DND-41 (cell line): ENCODE measurements at regions not wholly inside any gene's neighbourhood (a gene's known extent, or its start where the extent isn't known, plus 50 kb on each side); places are given as distances from the start of the nearest gene placed in this dataset.
A peak's percentile ranks its signal among the peaks of the same experiment; 100 is the strongest.

Experiments used
- ATAC-seq: fragments of 200-7000 bp; cut with Tn5 transposase; 3 replicates; pipeline ENCODE4 v1.9.1; 2021; ENCODE audit warnings: low read depth; ENCODE audit not compliant: insufficient read depth
- DNase-seq: peaks from one replicate; pipeline ENCODE4 v3.0.0-alpha.2; 2020
- H2AFZ ChIP-seq: 2 replicates; pipeline ENCODE4 v1.6.0; 2012; ENCODE audit warnings: low read depth, low read length
- H3K27ac ChIP-seq: 2 replicates; pipeline ENCODE4 v1.5.1; 2012; ENCODE audit warnings: low read length, inconsistent platforms
- H3K27me3 ChIP-seq: fragments of 200-600 bp; sonication (generic); 2 replicates; pipeline ENCODE4 v1.6.0; 2012; ENCODE audit warnings: low read length, mild to moderate bottlenecking, inconsistent platforms; ENCODE audit not compliant: insufficient read depth, poor library complexity
- H3K36me3 ChIP-seq: 2 replicates; pipeline ENCODE4 v1.5.1; 2012; ENCODE audit warnings: low read length, inconsistent platforms; ENCODE audit not compliant: insufficient read depth
- H3K4me1 ChIP-seq: 2 replicates; pipeline ENCODE4 v1.5.1; 2012; ENCODE audit warnings: mild to moderate bottlenecking, low read length; ENCODE audit not compliant: insufficient read depth
- H3K4me2 ChIP-seq: 2 replicates; pipeline ENCODE4 v1.6.0; 2012; ENCODE audit warnings: mild to moderate bottlenecking, moderate library complexity, low read length, inconsistent platforms; ENCODE audit not compliant: insufficient read depth
- H3K4me3 ChIP-seq, 2 experiments: fragments of 200-600 bp in 1 of 2; shearing (Covaris generic) in 1 of 2; 2 replicates each; pipeline ENCODE4 v1.5.1; 2012 to 2016; ENCODE audit warnings: inconsistent platforms in 2 of 2, low read length in 2 of 2, mild to moderate bottlenecking in 2 of 2, low read depth in 1 of 2, moderate library complexity in 1 of 2
- H3K79me2 ChIP-seq: 2 replicates; pipeline ENCODE4 v1.6.0; 2012; ENCODE audit warnings: low read length, inconsistent platforms; ENCODE audit not compliant: insufficient read depth
- H3K9ac ChIP-seq: 2 replicates; pipeline ENCODE4 v1.6.0; 2012; ENCODE audit warnings: low read depth, mild to moderate bottlenecking, inconsistent platforms, low read length, moderate library complexity
- H3K9me3 ChIP-seq: 2 replicates; pipeline ENCODE4 v1.5.1; 2012; ENCODE audit warnings: low read length, moderate library complexity, mild to moderate bottlenecking, inconsistent platforms; ENCODE audit not compliant: insufficient read depth, severe bottlenecking
- H4K20me1 ChIP-seq: 2 replicates; pipeline ENCODE4 v1.6.0; 2012; ENCODE audit warnings: low read length; ENCODE audit not compliant: insufficient read depth
- EZH2 ChIP-seq: IDR thresholded peaks from 3 replicates; pipeline ENCODE4 v1.6.1; 2012; ENCODE audit warnings: borderline replicate concordance, low read depth, mild to moderate bottlenecking, moderate library complexity, low read length, inconsistent platforms; ENCODE audit not compliant: severe bottlenecking
- TF ChIP-seq, protein P1 (sequence below): IDR thresholded peaks from 2 replicates; pipeline ENCODE4 v1.5.1; 2012; ENCODE audit warnings: borderline replicate concordance, low read length, moderate library complexity, mild to moderate bottlenecking; ENCODE audit not compliant: poor library complexity, severe bottlenecking; ENCODE audit errors: extremely low read depth

DNA sequence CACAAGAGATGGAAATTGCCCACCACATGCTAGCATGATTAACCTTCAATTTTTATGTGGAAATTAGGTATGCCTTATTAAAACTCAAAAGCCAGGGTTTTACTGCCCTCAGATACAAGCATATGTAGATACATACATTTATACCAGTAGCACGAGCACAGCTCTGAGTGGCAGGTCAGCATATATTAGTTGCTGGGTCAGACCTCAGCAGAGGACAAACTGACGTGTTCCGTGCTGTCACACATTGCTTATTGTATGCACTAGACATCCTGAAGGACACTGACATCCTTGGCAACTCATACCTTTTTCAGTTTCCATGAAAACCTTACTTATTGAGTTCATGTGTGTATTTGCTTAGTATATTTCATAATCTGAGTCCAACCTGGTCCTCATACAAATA lies 307.7 kb downstream of the TLE1 start:
- H3K9me3 ChIP-seq = no peaks in the 10 kb centered on the region
- no peak overlapping the region for H3K4me3 ChIP-seq
- no peaks in the 10 kb centered on the region for H3K79me2 ChIP-seq
- H3K4me2 ChIP-seq = no peak overlapping the region
- H3K27me3 ChIP-seq = no peaks in the 10 kb centered on the region
- no peak overlapping the region for H3K27ac ChIP-seq
- H4K20me1 ChIP-seq = no peaks in the 10 kb centered on the region
- no peak overlapping the region for H3K9ac ChIP-seq
- ATAC-seq (no peak), DNase-seq (no peak)
- no peak overlapping the region for H2AFZ ChIP-seq
- no peaks in the 10 kb centered on the region for H3K36me3 ChIP-seq
- 0 out of 2 replicates have a peak, but pooled peaks cover 2% of the 10 kb centered on the region for H3K4me1 ChIP-seq
- no peak for TF ChIP-seq EZH2
- TF ChIP-seq, protein P1, sequence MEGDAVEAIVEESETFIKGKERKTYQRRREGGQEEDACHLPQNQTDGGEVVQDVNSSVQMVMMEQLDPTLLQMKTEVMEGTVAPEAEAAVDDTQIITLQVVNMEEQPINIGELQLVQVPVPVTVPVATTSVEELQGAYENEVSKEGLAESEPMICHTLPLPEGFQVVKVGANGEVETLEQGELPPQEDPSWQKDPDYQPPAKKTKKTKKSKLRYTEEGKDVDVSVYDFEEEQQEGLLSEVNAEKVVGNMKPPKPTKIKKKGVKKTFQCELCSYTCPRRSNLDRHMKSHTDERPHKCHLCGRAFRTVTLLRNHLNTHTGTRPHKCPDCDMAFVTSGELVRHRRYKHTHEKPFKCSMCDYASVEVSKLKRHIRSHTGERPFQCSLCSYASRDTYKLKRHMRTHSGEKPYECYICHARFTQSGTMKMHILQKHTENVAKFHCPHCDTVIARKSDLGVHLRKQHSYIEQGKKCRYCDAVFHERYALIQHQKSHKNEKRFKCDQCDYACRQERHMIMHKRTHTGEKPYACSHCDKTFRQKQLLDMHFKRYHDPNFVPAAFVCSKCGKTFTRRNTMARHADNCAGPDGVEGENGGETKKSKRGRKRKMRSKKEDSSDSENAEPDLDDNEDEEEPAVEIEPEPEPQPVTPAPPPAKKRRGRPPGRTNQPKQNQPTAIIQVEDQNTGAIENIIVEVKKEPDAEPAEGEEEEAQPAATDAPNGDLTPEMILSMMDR = no peak

GRCh38 chr9:81380504-81381359 lies 308.6 kb downstream of the TLE1 start:
- ATAC-seq = peak; percentile 50; the same call in 2 of the 3 replicates
- Histone ChIP-seq H3K9me3 (no peaks in the 10 kb centered on the region), H3K9ac (no peak overlapping the region), H3K79me2 (no peaks in the 10 kb centered on the region), H4K20me1 (no peaks in the 10 kb centered on the region), H3K27ac (no peak overlapping the region), H2AFZ (no peak overlapping the region), H3K4me3 (no peak overlapping the region), H3K4me1 (0 out of 2 replicates have a peak, but pooled peaks cover 2% of the 10 kb centered on the region), H3K4me2 (no peak overlapping the region), H3K36me3 (no peaks in the 10 kb centered on the region), H3K27me3 (no peaks in the 10 kb centered on the region)
- TF ChIP-seq, protein P1 = no peak
- no peak for TF ChIP-seq EZH2
- DNase-seq = no peak

- H2AFZ ChIP-seq = no peak overlapping the region
Observed at GRCh38 chr9:81379655-81380054, 309.7 kb downstream of the TLE1 start.

More at GRCh38 chr9:81379655-81380054, 309.7 kb downstream of the TLE1 start:
- no peak overlapping the region for H3K4me3 ChIP-seq
- H3K36me3 ChIP-seq = no peaks in the 10 kb centered on the region
- no peaks in the 10 kb centered on the region for H3K27me3 ChIP-seq
- H3K4me2 ChIP-seq = no peak overlapping the region
- H3K9me3 ChIP-seq = no peaks in the 10 kb centered on the region
- ATAC-seq (no peak), DNase-seq (no peak)
- H4K20me1 ChIP-seq = no peaks in the 10 kb centered on the region
- H3K9ac ChIP-seq = no peak overlapping the region
- no peak overlapping the region for H3K27ac ChIP-seq
- no peaks in the 10 kb centered on the region for H3K79me2 ChIP-seq
- H3K4me1 ChIP-seq = peaks cover 7% of the 10 kb centered on the region
- TF ChIP-seq, protein P1 = no peak
- no peak for TF ChIP-seq EZH2
